GM21717 (cell line): ENCODE measurements at regions not wholly inside any gene's neighbourhood (a gene's known extent, or its start where the extent isn't known, plus 50 kb on each side); places are given as distances from the start of the nearest gene placed in this dataset.

Experiments used
- ATAC-seq: cut with Tn5 transposase; IDR thresholded peaks from one replicate; pipeline ENCODE4 v1.9.1; 2021; ENCODE audit warnings: mild to moderate bottlenecking, moderate library complexity; ENCODE audit not compliant: unreplicated experiment

GRCh38 chr2:60003076-60003475 is 550.4 kb downstream of the BCL11A start:
- ATAC-seq, result no peak

GRCh38 chr2:60002183-60002867 is 551.1 kb downstream of the BCL11A start:
- no peak for ATAC-seq

DNA sequence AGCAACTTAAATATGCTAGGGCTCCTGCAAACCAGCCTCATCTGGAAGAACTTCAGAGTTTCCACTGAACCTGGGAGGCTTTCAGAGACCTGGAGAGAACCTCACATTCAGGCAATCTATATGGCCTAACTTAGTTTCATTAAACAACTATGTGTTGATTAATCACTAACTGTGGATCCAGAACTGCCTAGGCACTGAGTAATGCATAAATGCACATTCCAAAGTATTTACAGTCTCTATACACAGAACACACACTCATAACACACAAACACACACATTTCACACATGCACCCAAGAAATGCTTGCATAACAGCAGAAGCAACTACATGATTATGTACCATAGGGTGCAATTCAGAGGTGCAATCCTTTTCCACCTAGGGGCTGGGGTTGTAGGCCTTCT is 552.8 kb downstream of the BCL11A start:
- no peak for ATAC-seq

GRCh38 chr2:59998324-59998723 is 555.1 kb downstream of the BCL11A start:
- ATAC-seq, result no peak

DNA sequence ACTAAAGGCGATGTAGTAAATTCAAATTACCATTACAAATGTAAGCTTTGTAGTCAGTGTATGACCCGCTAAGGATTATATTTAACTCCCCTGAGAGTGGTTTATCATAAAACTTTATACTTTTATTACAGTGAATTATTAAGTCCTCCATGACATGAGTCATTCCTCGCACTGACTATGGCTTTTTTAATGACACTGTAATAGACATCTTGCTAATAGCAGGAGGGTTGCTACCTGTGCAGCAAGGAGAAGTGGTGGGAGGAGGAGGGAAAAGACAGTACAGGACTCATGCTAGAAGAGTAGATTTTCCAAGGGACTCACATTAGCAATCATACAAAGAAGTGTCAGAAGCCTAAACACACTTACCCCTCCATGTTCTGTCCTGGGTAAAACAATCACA is 556.1 kb downstream of the BCL11A start:
- no peak for ATAC-seq

DNA sequence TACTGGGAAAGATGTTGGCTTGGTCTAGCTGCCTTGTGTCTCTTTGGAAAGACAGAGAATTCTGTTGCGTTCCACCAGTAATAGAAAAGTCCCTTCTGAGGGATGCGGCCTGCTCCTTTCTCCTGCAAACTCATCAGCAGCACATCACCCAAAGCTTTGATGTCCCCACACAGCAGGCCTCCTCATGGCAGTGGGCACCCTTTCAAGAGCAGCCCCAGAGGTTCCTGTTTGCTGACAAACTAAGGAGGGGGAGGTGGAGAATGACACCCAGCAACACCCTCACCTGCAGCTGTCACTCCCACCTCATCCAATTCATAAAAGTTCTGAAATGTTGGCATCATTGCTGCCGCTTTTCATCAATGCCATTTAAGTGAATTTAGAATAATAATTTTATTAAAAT is 556.6 kb downstream of the BCL11A start:
- ATAC-seq, result no peak

- ATAC-seq, result no peak
Observed at GRCh38 chr2:59993726-59994125, 559.7 kb downstream of the BCL11A start.

DNA sequence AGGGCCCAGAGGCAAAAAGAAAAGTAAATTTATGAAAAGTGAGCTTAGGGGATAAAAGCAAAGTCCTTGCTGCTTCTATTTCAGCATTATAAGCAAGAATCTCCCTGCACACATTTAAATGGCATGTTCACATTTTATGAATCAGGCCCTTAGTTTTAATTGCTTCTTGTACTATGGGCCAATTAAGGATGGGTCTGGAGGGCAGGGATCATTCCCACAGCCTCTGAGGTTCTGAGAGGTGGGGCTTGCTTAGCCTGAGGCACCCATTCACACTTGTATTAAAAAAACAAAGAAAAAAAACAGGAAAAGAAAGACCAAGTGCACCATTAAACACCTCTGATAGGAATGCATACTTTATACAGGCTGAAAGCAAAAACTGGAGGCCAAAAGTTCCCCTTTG is 565.1 kb downstream of the BCL11A start:
- ATAC-seq, result no peak

GRCh38 chr2:59986511-59986910 is 566.9 kb downstream of the BCL11A start:
- no peak for ATAC-seq

GRCh38 chr2:59985923-59986322 is 567.5 kb downstream of the BCL11A start:
- ATAC-seq, result no peak

- ATAC-seq, result no peak
Observed at GRCh38 chr2:59974051-59974766, 579.2 kb downstream of the BCL11A start.

DNA sequence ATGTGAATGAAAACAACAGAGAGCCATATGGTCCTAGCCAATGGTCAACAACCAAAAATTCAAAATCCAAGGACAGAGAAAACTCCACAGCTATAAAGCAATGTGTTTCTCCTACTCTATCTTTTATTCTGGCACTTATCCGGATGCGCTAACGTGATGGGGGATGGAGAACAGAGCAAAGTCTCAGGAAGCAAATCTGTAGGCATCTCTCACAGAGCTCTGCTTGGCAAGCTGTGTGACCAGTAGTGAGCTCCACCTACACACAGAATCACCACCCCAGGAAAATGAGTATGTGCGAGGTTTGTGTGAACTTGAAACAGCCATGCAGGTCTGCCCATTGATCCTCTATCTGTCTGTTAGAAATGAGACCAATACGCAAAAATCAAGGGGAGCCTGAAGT is 584.3 kb downstream of the BCL11A start:
- ATAC-seq, result no peak

- no peak for ATAC-seq
Observed at GRCh38 chr2:59968441-59968840, 585.0 kb downstream of the BCL11A start.

DNA sequence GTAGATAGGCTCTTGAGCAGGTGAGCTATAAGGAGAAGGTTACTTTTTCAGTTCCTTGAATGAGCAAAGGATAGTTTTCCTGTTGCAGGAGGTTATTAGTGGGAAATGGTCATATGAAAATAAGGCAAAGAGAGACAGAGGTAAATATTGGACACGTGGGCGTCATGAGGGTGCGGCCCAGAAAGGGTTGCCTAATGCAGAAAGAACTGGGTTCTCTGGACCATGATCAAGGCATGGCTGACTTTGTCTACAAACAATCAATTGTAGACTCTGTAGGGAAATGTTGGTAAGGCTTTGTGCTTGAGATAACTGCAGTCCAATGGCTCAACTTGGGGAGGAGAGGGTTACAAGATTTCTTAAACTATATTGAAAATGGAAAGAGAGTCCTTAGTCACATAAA is 585.8 kb downstream of the BCL11A start:
- ATAC-seq, result no peak

- no peak for ATAC-seq
Observed at GRCh38 chr2:59963157-59963556, 590.3 kb downstream of the BCL11A start.

- no peak for ATAC-seq
Observed at GRCh38 chr2:59961746-59962145, 591.7 kb downstream of the BCL11A start.

DNA sequence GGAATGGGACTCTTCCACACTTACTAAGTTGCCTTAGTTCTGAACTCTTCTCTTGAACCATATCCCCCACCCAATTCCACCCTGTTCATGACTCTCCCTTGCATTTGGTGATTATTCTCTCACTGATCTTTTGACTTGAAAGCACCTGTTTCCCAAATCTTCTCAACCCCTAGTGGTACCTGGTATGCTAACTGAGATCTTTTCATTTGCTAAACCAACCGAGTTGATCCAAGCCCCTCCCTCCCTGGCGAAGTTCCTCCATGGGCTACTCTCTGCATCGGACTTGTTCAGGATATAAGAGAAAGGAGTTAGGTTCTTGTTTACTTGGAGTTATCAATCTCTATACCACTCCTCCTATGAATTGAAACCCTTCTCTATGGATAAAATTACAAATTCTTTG is 593.5 kb downstream of the BCL11A start:
- ATAC-seq, result no peak

DNA sequence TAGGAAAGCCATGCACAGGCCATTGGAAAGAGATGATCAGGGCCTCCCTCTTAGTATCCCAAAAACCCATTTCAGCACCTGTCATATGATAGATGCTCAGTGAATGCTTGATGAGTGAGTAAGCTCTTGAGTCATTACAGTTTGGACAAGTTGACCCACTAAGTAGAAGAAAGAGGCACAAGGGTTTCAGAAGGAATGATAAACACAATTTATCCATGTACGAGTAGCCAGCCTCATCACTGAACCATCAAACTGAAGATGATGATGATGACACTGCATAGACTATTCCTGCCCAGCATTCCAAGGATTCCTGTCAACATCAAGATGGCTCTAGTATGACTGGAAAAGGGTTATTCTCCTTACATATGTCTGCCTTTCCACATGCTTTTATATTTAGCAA is 596.0 kb downstream of the BCL11A start:
- ATAC-seq, result no peak

- ATAC-seq, result no peak
Observed at GRCh38 chr2:59956981-59957380, 596.5 kb downstream of the BCL11A start.

GRCh38 chr2:59947917-59948541 is 605.4 kb downstream of the BCL11A start:
- ATAC-seq, result no peak

- ATAC-seq, result no peak
Observed at GRCh38 chr2:59947209-59947608, 606.2 kb downstream of the BCL11A start.

- ATAC-seq, result no peak
Observed at GRCh38 chr2:59939236-59939635, 614.2 kb downstream of the BCL11A start.
